A673 (cell line): ENCODE measurements at regions not wholly inside any gene's neighbourhood (a gene's known extent, or its start where the extent isn't known, plus 50 kb on each side); places are given as distances from the start of the nearest gene placed in this dataset.

Experiments
- BruUV-seq: library from RNA; stranded (reverse); fragments of 400-500 nt; replicated peaks from 2 replicates; lab custom pipeline; 2021; lab: Mats Ljungman, UMichigan
- CTCF ChIA-PET: fragments of 300-600 bp; sonication (Branson Sonifier 250); formaldehyde crosslinking; loops from one replicate; lab custom pipeline; 2022; ENCODE audit warnings: antibody characterized with exemption; lab: Charles Lee
- POLR2A ChIA-PET: fragments of 300-600 bp; sonication (Branson Sonifier 250); formaldehyde crosslinking; loops from one replicate; lab custom pipeline; 2022; ENCODE audit warnings: antibody characterized with exemption; ENCODE audit not compliant: low non-redundant PET; lab: Charles Lee
- DNase-seq: peaks from one replicate; pipeline ENCODE4 v3.0.0-alpha.2; 2015; ENCODE audit warnings: low spot score
- H3K27ac ChIP-seq: fragments of 200-600 bp; sonication (generic); 2 replicates; pipeline ENCODE4 v1.5.1; 2016; ENCODE audit warnings: mixed run types, low read depth, mild to moderate bottlenecking, mixed read lengths, antibody characterized with exemption, low read length; ENCODE audit not compliant: poor library complexity, severe bottlenecking
- H3K27me3 ChIP-seq: fragments of 200-600 bp; sonication (generic); replicated peaks from 2 replicates; pipeline ENCODE4 v1.6.1; 2017; ENCODE audit warnings: mixed run types, low read depth, mild to moderate bottlenecking, mixed read lengths, antibody characterized with exemption, low read length; ENCODE audit not compliant: insufficient read depth, poor library complexity
- H3K36me3 ChIP-seq: fragments of 200-600 bp; sonication (generic); 2 replicates; pipeline ENCODE4 v1.6.1; 2016; ENCODE audit warnings: mixed run types, mild to moderate bottlenecking, mixed read lengths, antibody characterized with exemption, low read length; ENCODE audit not compliant: insufficient read depth, poor library complexity, severe bottlenecking
- H3K4me1 ChIP-seq: fragments of 200-600 bp; sonication (generic); 2 replicates; pipeline ENCODE4 v1.6.1; 2017; ENCODE audit warnings: mixed run types, mild to moderate bottlenecking, mixed read lengths, antibody characterized with exemption, low read length; ENCODE audit not compliant: insufficient read depth, poor library complexity, severe bottlenecking
- H3K4me3 ChIP-seq: fragments of 200-600 bp; sonication (generic); 2 replicates; pipeline ENCODE4 v1.5.1; 2016; ENCODE audit warnings: low read depth, mixed run types, mild to moderate bottlenecking, mixed read lengths, low read length; ENCODE audit not compliant: poor library complexity, severe bottlenecking
- H3K9me3 ChIP-seq: fragments of 200-600 bp; sonication (generic); 2 replicates; pipeline ENCODE4 v1.6.1; 2016; ENCODE audit warnings: mixed run types, low read depth, mild to moderate bottlenecking, mixed read lengths, antibody characterized with exemption, low read length; ENCODE audit not compliant: poor library complexity, severe bottlenecking
- EZH2 ChIP-seq: fragments of 200-600 bp; sonication (generic); IDR thresholded peaks from 2 replicates; pipeline ENCODE4 v1.6.1; 2017; ENCODE audit warnings: borderline replicate concordance, low read depth, mild to moderate bottlenecking, mixed read lengths, antibody characterized with exemption, low read length; ENCODE audit not compliant: poor library complexity, severe bottlenecking
- intact Hi-C: fragments of 100-400 bp; cut with micrococcal nuclease; formaldehyde crosslinking; loops from one replicate; pipeline ENCODE4 v1.10.0; 2022; ENCODE audit not compliant: unreplicated experiment
- TF ChIP-seq, protein P1 (sequence below): fragments of 300-800, 200-600 bp; sonication (generic); conservative IDR thresholded peaks from 2 replicates; pipeline ENCODE4 v1.5.1; 2017; ENCODE audit warnings: low read depth, mild to moderate bottlenecking, antibody characterized with exemption, low read length, moderate library complexity, mixed read lengths

DNA sequence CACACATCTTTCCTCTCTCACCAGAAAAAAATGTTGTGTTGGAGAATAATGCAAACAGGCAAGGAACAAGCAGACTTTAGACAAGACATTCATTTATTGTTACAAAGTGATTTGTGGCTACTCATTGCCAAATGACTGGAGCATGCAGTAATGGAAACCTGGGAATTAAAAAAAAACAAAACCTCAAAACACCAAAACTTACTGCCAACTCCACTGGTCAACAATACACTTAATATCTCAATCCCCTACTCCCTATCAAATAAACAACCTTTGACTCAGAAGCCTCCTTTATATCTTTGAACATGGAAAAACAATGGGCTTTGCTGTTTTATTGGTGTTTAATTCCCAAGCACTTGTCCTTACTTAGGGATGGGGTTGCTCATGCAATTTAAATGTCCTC is 112.8 kb downstream of the POSTN start:
- ChIA-PET CTCF (no interaction called here), POLR2A (no interaction called here)
- Histone ChIP-seq H3K9me3 (no peaks in the 10 kb centered on the region), H3K27me3 (no peaks in the 10 kb centered on the region), H3K4me3 (no peak overlapping the region), H3K4me1 (peaks cover 2% of the 10 kb centered on the region), H3K36me3 (no peaks in the 10 kb centered on the region), H3K27ac (no peak overlapping the region)
- no peak for DNase-seq
- intact Hi-C loops: no loop called here
- BruUV-seq: no TSS peak
- TF ChIP-seq, protein P1, sequence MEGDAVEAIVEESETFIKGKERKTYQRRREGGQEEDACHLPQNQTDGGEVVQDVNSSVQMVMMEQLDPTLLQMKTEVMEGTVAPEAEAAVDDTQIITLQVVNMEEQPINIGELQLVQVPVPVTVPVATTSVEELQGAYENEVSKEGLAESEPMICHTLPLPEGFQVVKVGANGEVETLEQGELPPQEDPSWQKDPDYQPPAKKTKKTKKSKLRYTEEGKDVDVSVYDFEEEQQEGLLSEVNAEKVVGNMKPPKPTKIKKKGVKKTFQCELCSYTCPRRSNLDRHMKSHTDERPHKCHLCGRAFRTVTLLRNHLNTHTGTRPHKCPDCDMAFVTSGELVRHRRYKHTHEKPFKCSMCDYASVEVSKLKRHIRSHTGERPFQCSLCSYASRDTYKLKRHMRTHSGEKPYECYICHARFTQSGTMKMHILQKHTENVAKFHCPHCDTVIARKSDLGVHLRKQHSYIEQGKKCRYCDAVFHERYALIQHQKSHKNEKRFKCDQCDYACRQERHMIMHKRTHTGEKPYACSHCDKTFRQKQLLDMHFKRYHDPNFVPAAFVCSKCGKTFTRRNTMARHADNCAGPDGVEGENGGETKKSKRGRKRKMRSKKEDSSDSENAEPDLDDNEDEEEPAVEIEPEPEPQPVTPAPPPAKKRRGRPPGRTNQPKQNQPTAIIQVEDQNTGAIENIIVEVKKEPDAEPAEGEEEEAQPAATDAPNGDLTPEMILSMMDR: no peak
- no peak for TF ChIP-seq EZH2

DNA sequence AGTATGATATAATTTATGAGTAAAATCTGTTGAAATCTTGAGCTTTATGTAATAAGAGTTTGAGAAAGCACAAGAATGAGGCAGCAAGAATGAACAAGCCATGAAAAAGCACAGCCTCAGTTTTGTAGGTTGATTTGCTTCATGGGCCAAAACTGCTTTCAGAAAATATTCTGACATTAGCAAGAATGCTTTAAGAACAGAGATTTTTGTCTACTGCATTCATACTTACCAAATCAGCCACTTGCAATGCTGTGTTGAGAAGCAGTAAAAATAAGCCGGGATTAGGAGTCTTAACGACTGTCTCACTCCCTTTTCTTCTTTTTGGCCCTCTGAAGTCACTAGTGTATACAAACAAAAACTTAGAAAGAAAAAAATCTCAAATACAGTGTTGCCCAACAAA is 114.5 kb downstream of the POSTN start:
- POLR2A ChIA-PET: no interaction called here
- H3K27ac ChIP-seq: no peak overlapping the region
- H3K4me3 ChIP-seq: no peak overlapping the region
- H3K9me3 ChIP-seq: no peaks in the 10 kb centered on the region
- peaks cover 7% of the 10 kb centered on the region for H3K4me1 ChIP-seq
- TF ChIP-seq, protein P1: no peak
- TF ChIP-seq EZH2: no peak
- H3K27me3 ChIP-seq: no peaks in the 10 kb centered on the region
- CTCF ChIA-PET: no interaction called here
- intact Hi-C loops: no loop called here
- no peak for DNase-seq
- no peaks in the 10 kb centered on the region for H3K36me3 ChIP-seq
- no TSS peak for BruUV-seq

DNA sequence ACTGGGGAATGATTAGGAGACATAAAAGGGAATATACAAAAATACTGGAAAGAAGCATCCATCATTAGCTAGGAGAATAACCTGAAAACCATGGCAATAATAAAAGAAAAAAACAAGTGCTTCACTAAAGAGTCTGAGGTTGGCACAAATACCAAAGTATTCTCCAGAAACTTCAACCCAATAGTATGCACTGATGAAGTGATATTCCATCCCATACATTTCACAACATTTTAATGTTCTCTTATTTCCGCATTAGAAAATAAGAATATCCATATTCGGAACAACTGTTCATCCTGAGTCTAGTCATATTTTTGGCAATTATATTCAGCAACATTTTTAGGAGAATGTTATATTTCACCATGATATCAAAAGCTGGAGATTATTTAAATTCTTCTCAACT is 116.2 kb downstream of the POSTN start:
- DNase-seq: no peak
- ChIA-PET POLR2A (no interaction called here), CTCF (no interaction called here)
- H3K9me3 ChIP-seq: no peaks in the 10 kb centered on the region
- intact Hi-C loops: no loop called here
- BruUV-seq: no TSS peak
- no peak for TF ChIP-seq EZH2
- TF ChIP-seq, protein P1: no peak
- H3K36me3 ChIP-seq: no peaks in the 10 kb centered on the region
- H3K4me3 ChIP-seq: no peak overlapping the region
- H3K27me3 ChIP-seq: no peaks in the 10 kb centered on the region
- peaks cover 5% of the 10 kb centered on the region for H3K4me1 ChIP-seq
- no peak overlapping the region for H3K27ac ChIP-seq
